OCI-LY7 (cell line): ENCODE measurements at regions not wholly inside any gene's neighbourhood (a gene's known extent, or its start where the extent isn't known, plus 50 kb on each side); places are given as distances from the start of the nearest gene placed in this dataset.

ENCODE experiments used
- CTCF ChIP-seq: fragments of 200-600 bp; sonication (generic); conservative IDR thresholded peaks from 2 replicates; pipeline ENCODE4 v1.5.1; 2014; ENCODE audit warnings: mild to moderate bottlenecking, antibody characterized with exemption, low read length, moderate library complexity, mixed read lengths
- EZH2phosphoT487 ChIP-seq: fragments of 200-600 bp; sonication (generic); IDR thresholded peaks from 2 replicates; pipeline ENCODE4 v1.6.1; 2018; ENCODE audit warnings: low read depth, borderline replicate concordance, mild to moderate bottlenecking, mixed run types, antibody characterized with exemption, low read length, moderate library complexity, mixed read lengths

GRCh38 chr5:74322191-74322590, 318.3 kb downstream of the ENC1 start:
- TF ChIP-seq CTCF (no peak), EZH2phosphoT487 (no peak)
